Astrocyte of the spinal cord (primary cell): ENCODE measurements at regions not wholly inside any gene's neighbourhood (a gene's known extent, or its start where the extent isn't known, plus 50 kb on each side); places are given as distances from the start of the nearest gene placed in this dataset.

Source experiments
- DNase-seq: peaks from one replicate; pipeline ENCODE4 v3.0.0; 2011; ENCODE audit warnings: low read depth, low spot score
- H3K4me3 ChIP-seq: 2 replicates; pipeline ENCODE4 v1.5.1; 2011; ENCODE audit warnings: low read depth, mild to moderate bottlenecking, low read length, moderate library complexity
- in situ Hi-C: cut with HindIII; loops from 2 replicates; pipeline ENCODE4 v1.10.0; 2017; ENCODE audit warnings: low sequenced_read_pairs
- TF ChIP-seq, protein P1 (sequence below): IDR thresholded peaks from 2 replicates; pipeline ENCODE4 v1.5.1; 2012; ENCODE audit warnings: low read depth, mild to moderate bottlenecking, low read length, inconsistent platforms

DNA sequence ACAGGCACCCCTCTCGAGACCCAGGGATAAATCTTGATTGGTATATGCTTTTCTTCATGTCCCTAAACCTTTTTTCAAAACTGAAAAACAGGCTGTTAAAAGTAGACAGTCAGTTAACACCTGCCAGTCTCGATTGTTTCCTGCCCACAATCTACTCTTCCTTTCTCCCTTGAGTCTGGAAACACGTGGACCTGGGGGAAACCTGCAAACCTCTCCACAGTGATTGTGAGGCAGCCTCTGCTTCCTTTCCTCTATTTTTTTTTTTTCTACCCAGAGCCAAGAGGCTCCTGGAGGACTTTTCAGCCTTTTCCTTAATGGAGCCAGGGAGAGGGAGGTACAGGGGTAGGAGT is 69.4 kb upstream of the CLMP start:
- in situ Hi-C loops: loop anchor here (25.0 kb wide), 1 partner anchor 152 kb away; no protein-coding TSS in a partner anchor
- TF ChIP-seq, protein P1, sequence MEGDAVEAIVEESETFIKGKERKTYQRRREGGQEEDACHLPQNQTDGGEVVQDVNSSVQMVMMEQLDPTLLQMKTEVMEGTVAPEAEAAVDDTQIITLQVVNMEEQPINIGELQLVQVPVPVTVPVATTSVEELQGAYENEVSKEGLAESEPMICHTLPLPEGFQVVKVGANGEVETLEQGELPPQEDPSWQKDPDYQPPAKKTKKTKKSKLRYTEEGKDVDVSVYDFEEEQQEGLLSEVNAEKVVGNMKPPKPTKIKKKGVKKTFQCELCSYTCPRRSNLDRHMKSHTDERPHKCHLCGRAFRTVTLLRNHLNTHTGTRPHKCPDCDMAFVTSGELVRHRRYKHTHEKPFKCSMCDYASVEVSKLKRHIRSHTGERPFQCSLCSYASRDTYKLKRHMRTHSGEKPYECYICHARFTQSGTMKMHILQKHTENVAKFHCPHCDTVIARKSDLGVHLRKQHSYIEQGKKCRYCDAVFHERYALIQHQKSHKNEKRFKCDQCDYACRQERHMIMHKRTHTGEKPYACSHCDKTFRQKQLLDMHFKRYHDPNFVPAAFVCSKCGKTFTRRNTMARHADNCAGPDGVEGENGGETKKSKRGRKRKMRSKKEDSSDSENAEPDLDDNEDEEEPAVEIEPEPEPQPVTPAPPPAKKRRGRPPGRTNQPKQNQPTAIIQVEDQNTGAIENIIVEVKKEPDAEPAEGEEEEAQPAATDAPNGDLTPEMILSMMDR: no peak
- DNase-seq: no peak

DNA sequence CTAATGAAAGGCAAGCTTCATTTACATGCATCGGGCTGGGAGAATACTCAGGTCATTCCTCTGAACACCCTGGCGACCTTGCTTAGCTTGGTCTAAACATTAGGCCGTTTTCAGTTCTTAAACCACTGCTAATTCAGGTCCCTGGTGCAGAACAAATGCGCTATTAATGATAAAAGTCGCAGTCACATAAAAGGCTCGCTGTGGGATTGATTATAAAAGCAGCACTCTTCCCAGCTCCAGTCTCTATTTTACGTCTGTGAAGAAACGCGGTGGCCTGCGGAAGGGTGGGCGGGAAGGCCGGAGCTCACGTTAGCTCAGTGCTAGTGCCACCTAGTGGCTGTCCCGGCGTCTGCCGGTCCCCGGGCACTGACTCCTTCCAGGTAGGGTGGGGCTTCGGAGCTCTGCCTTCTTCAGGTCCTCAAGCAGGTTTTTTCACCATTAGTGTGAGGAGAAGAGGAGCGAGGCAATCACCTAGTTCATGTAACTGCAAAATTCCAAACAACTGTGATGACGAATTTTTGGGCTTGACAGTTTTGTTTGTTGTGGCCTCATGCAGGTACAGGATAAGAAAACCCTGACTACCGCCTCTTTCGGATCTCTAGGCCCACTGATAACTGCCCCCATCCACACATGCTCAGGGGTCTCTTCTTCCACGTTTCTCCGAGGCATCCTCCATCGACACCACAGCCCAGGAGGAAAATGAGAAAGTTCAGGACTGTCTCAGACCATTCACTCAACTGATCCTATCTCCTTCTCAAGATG is 66.5 kb upstream of the CLMP start:
- DNase-seq: peak; percentile 76
- TF ChIP-seq, protein P1: peak; percentile 96
- in situ Hi-C loops: loop anchor here (25.0 kb wide), 1 partner anchor 149 kb away; no protein-coding TSS in a partner anchor
- H3K4me3 ChIP-seq: no peak overlapping the region

More for the DNA sequence above, 69.4 kb upstream of the CLMP start:
- H3K4me3 ChIP-seq: no peak overlapping the region

DNA sequence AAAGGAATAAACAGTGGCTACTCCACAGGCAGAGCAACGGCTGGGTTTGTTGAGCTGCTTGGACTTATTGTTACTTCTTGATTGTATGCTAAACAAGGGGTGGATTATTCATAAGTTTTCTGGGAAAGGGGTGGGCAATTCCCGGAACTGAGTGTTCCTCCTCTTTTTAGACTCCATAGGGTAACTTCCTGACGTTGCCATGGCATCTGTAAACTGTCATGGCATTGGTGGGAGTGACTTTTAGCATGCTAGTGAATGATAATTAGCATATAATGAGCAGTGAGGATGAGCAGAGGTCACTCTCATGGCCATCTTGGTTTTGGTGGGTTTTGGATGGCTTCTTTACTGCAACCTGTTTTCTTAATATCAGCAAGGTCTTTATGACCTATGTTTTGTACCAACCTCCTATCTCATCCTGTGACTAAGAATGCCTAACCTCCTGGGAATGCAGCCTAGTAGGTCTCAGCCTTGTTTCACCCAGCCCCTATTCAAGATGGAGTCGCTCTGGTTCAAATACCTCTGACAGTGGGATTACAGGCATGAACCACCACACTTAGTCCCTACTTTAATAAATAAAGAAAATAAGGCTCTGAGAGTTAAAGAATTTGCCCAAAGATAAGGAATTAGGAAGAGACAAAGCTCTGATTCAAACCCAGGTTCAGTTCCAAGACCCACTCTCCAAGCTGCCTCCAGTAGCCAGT is 65.6 kb upstream of the CLMP start:
- TF ChIP-seq, protein P1: no peak
- H3K4me3 ChIP-seq: no peak overlapping the region
- in situ Hi-C loops: loop anchor here (25.0 kb wide), 1 partner anchor 148 kb away; no protein-coding TSS in a partner anchor
- no peak for DNase-seq

DNA sequence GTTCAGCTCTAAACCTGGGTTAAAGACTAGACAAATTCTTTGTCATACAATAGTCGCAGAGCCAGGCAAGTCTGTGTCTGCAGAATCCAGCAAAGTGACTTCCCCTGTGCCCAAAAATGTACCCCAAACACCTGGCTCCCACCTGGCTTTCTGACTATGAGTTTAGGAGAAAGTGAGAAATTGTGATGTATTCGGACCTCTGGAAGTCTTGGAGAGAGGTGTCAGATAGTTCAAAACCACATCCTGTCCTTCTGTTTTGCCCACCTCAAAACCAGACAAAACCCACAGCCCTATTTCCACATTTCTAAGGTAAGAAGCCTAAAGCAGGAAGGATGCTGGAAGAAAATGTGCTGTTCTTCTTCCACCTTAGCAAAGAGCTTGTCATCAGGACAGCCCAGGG is 63.8 kb upstream of the CLMP start:
- TF ChIP-seq, protein P1: no peak
- no peak for DNase-seq
- in situ Hi-C loops: loop anchor here (25.0 kb wide), 1 partner anchor 147 kb away; no protein-coding TSS in a partner anchor
- no peak overlapping the region for H3K4me3 ChIP-seq

DNA sequence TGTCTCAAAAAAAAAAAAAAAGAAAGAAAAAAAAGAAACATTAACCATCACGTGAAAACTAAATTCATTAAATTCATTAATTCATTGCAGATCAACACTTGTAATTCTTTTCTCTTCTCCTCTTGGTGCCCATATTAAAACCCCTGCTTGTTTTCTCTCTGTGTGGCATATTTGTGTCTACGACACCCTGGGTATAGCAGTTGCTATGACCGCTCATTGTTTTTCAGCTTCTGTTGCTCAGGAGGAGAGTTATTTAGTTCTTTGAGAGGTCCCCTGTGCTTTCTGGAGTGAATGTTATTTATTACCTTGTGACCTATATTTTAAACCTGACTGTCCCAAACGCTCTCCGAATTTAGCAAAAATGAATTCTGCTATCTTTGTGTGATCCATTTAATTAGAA is 62.3 kb upstream of the CLMP start:
- TF ChIP-seq, protein P1: no peak
- no peak for DNase-seq
- in situ Hi-C loops: loop anchor here (25.0 kb wide), 1 partner anchor 145 kb away; no protein-coding TSS in a partner anchor
- H3K4me3 ChIP-seq: no peak overlapping the region

DNA sequence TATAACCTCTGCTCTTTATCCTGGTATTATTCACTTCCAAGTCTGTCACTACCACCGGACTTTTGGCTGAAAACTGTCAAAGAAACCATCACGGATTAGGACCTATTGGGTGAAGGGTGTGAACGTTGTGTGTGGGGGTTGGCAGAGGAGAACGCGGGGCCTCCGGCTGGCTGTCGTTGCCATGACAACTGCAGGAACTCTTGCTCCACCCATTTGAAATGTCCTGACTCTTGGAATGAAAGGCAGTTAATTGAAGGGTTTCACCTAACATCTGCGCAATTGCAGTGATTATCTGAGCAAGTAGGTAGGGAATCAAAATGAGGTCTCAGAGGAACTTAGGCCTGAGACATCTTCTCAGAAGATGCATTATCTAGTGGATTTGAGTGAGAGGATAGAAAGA is 60.9 kb upstream of the CLMP start:
- DNase-seq: no peak
- in situ Hi-C loops: loop anchor here (25.0 kb wide), 1 partner anchor 144 kb away; no protein-coding TSS in a partner anchor
- TF ChIP-seq, protein P1: no peak
- no peak overlapping the region for H3K4me3 ChIP-seq
